ENCODE measurements at regions not wholly inside any gene's neighbourhood (a gene's known extent, or its start where the extent isn't known, plus 50 kb on each side); places are given as distances from the start of the nearest gene placed in this dataset.
"Not testable (repeated sequence)": the region's sequence is repeated elsewhere in the genome, so short reads cannot be mapped to it uniquely, and the experiment has no call there.

DNA sequence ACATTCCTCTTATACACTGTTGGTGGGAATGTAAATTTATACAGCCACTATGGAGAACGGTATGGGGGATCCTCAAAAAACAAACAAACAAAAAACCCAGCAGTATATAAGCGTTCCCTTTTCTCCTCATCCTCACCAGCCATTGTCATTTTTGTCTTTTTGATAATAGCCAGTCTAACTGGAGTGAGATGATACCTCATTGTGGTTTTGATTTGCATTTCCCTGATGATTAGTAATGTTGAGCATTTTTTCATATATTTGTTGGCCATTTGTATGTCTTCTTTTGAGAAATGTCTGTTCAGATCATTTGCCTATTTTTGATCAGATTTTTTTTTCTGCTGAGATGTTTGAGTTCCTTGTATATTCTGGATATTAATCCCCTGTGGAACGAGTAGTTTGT lies 76.1 kb downstream of the TEX35 start:
- TF ChIP-seq, protein P1, sequence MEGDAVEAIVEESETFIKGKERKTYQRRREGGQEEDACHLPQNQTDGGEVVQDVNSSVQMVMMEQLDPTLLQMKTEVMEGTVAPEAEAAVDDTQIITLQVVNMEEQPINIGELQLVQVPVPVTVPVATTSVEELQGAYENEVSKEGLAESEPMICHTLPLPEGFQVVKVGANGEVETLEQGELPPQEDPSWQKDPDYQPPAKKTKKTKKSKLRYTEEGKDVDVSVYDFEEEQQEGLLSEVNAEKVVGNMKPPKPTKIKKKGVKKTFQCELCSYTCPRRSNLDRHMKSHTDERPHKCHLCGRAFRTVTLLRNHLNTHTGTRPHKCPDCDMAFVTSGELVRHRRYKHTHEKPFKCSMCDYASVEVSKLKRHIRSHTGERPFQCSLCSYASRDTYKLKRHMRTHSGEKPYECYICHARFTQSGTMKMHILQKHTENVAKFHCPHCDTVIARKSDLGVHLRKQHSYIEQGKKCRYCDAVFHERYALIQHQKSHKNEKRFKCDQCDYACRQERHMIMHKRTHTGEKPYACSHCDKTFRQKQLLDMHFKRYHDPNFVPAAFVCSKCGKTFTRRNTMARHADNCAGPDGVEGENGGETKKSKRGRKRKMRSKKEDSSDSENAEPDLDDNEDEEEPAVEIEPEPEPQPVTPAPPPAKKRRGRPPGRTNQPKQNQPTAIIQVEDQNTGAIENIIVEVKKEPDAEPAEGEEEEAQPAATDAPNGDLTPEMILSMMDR (IDR thresholded peaks at IDR 0.05 in 4 of 5, conservative IDR thresholded peaks at IDR 0.05 in 1 of 5): not testable (repeated sequence)
- TF ChIP-seq POLR2A (IDR thresholded peaks at IDR 0.05): not testable (repeated sequence)

All from gastrocnemius medialis (tissue), 4 donors.